Suprapubic skin (tissue), 4 donors: ENCODE measurements at regions not wholly inside any gene's neighbourhood (a gene's known extent, or its start where the extent isn't known, plus 50 kb on each side); places are given as distances from the start of the nearest gene placed in this dataset.

ENCODE experiments used
- DNase-seq, 2 donors: peaks; one replicate each; pipeline ENCODE4 v3.0.0-alpha.2; 2019; ENCODE audit warnings: low spot score in 2 of 2
- H3K27ac ChIP-seq: fragments of 200-600 bp; sonication (generic); one replicate; pipeline ENCODE4 v1.5.1; 2019
- H3K27me3 ChIP-seq: fragments of 200-600 bp; sonication (generic); one replicate; pipeline ENCODE4 v1.5.1; 2019
- H3K36me3 ChIP-seq: fragments of 200-600 bp; sonication (generic); one replicate; pipeline ENCODE4 v1.5.1; 2019
- H3K4me1 ChIP-seq: fragments of 200-600 bp; sonication (generic); one replicate; pipeline ENCODE4 v1.5.1; 2019
- H3K4me3 ChIP-seq: fragments of 200-600 bp; sonication (generic); one replicate; pipeline ENCODE4 v1.5.1; 2019; ENCODE audit warnings: mild to moderate bottlenecking
- H3K9me3 ChIP-seq: fragments of 200-600 bp; sonication (generic); one replicate; pipeline ENCODE4 v1.5.1; 2019
- CTCF ChIP-seq, 2 donors: fragments of 200-600 bp in 1 of 2; fragments of 450-650 bp in 1 of 2; sonication (generic) in 1 of 2; IDR thresholded peaks; one replicate each; pipeline ENCODE4 v1.5.1; 2016 to 2019; ENCODE audit warnings: antibody characterized with exemption in 2 of 2, mild to moderate bottlenecking in 1 of 2, moderate library complexity in 1 of 2
- EP300 ChIP-seq: sonication (generic); formaldehyde crosslinking; IDR thresholded peaks from one replicate; pipeline ENCODE4 v1.6.1; 2017; ENCODE audit warnings: antibody characterized with exemption
- POLR2A ChIP-seq, 2 donors: fragments of 450-650 bp; IDR thresholded peaks; one replicate each; pipeline ENCODE4 v1.6.1; 2017; ENCODE audit warnings: antibody characterized with exemption in 2 of 2, mild to moderate bottlenecking in 2 of 2, moderate library complexity in 2 of 2
- POLR2AphosphoS5 ChIP-seq, 3 donors: sonication (generic); formaldehyde crosslinking; IDR thresholded peaks; one replicate each; pipeline ENCODE4 v1.6.1; 2017; ENCODE audit warnings: antibody characterized with exemption in 3 of 3
- WGBS: methylation state at CpG from one replicate; pipeline ENCODE4 v1.1.5; 2018; 5-methylcytosine and 5-hydroxymethylcytosine counted together

GRCh38 chr2:220833446-220833845 is 738.7 kb downstream of the EPHA4 start:
- no peak for DNase-seq
- H3K4me1 ChIP-seq: no peaks in the 10 kb centered on the region
- H3K27ac ChIP-seq: no peak overlapping the region
- no peak overlapping the region for H3K4me3 ChIP-seq
- no peak for TF ChIP-seq EP300
- no peak for TF ChIP-seq POLR2A (IDR thresholded peaks at IDR 0.05)
- no peaks in the 10 kb centered on the region for H3K27me3 ChIP-seq
- WGBS: 24% methylated on average over 1 of the region's 1 CpG
- H3K36me3 ChIP-seq: no peaks in the 10 kb centered on the region
- no peaks in the 10 kb centered on the region for H3K9me3 ChIP-seq

DNA sequence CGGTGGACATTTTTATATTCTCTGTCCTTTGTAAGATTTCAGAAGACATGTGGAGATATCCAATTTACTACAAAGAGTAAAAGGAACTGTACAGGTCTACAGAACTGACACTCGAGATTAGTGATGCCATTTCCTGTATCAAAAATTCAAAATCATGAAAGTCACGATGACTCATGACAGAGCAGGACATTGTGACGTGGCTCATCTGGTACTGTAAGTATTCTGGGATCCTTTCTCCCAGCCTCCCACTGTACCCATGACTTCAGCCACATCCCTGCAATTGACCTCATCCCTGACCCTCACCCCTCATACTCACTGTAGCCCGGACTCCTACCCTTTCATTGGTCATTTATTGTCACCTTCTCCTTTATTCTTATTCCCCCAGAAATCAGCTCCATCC is 736.5 kb downstream of the EPHA4 start:
- Histone ChIP-seq H3K9me3 (no peaks in the 10 kb centered on the region), H3K27me3 (no peaks in the 10 kb centered on the region), H3K4me3 (no peak overlapping the region), H3K27ac (no peak overlapping the region), H3K36me3 (no peaks in the 10 kb centered on the region), H3K4me1 (no peaks in the 10 kb centered on the region)
- TF ChIP-seq CTCF (IDR thresholded peaks at IDR 0.05) (no peak), POLR2A (IDR thresholded peaks at IDR 0.05) (no peak), EP300 (no peak), POLR2AphosphoS5 (IDR thresholded peaks at IDR 0.05) (no peak)
- WGBS: 81% methylated on average over 5 of the region's 5 CpGs
- no peak for DNase-seq

DNA sequence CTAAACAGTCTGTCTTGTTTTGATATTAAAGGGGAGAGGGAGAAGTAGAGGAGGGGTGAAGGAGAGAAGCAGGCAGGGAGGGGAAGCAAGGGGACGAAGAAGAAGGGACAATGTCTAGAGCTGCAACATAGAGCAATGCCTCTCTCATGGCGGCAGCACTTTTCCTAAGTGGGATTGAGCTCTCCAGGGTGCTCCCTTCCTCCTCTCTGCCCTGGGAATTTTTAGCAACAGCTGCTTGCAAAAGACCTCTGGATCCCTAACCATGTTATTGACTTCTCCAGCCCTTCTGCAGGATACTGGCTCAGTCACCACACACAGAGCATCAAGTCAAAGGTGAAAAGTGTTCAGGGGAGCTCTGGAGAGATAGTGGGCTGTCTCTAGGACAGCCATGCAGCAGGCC is 734.9 kb downstream of the EPHA4 start:
- Histone ChIP-seq H3K27ac (no peak overlapping the region), H3K27me3 (no peaks in the 10 kb centered on the region), H3K4me3 (no peak overlapping the region), H3K9me3 (no peaks in the 10 kb centered on the region), H3K4me1 (no peaks in the 10 kb centered on the region), H3K36me3 (no peaks in the 10 kb centered on the region)
- TF ChIP-seq POLR2A (IDR thresholded peaks at IDR 0.05) (no peak), EP300 (no peak), CTCF (IDR thresholded peaks at IDR 0.05) (no peak), POLR2AphosphoS5 (IDR thresholded peaks at IDR 0.05) (no peak)
- 82% methylated on average over 2 of the region's 2 CpGs for WGBS
- no peak for DNase-seq

GRCh38 chr2:220842901-220843665 is 729.0 kb downstream of the EPHA4 start:
- Histone ChIP-seq H3K27me3 (no peaks in the 10 kb centered on the region), H3K4me1 (no peaks in the 10 kb centered on the region), H3K4me3 (no peak overlapping the region), H3K9me3 (no peaks in the 10 kb centered on the region), H3K27ac (no peak overlapping the region), H3K36me3 (no peaks in the 10 kb centered on the region)
- WGBS: 94% methylated on average over 4 of the region's 4 CpGs
- no peak for TF ChIP-seq EP300
- no peak for DNase-seq

- Histone ChIP-seq H3K4me3 (no peak overlapping the region), H3K27ac (no peak overlapping the region), H3K4me1 (no peaks in the 10 kb centered on the region), H3K27me3 (no peaks in the 10 kb centered on the region), H3K9me3 (no peaks in the 10 kb centered on the region), H3K36me3 (no peaks in the 10 kb centered on the region)
- no peak for DNase-seq
- 79% methylated on average over 1 of the region's 1 CpG for WGBS
- TF ChIP-seq POLR2AphosphoS5 (IDR thresholded peaks at IDR 0.05): no peak
- TF ChIP-seq POLR2A (IDR thresholded peaks at IDR 0.05): no peak
- no peak for TF ChIP-seq EP300
- no peak for TF ChIP-seq CTCF (IDR thresholded peaks at IDR 0.05)
These were observed 726.3 kb downstream of the EPHA4 start for GRCh38 chr2:220845766-220846273.

GRCh38 chr2:220847006-220847405 is 725.1 kb downstream of the EPHA4 start:
- H3K36me3 ChIP-seq: no peaks in the 10 kb centered on the region
- no peaks in the 10 kb centered on the region for H3K27me3 ChIP-seq
- no peaks in the 10 kb centered on the region for H3K4me1 ChIP-seq
- no peak overlapping the region for H3K4me3 ChIP-seq
- TF ChIP-seq POLR2A (IDR thresholded peaks at IDR 0.05): no peak
- no peak for TF ChIP-seq EP300
- no peak for TF ChIP-seq CTCF (IDR thresholded peaks at IDR 0.05)
- no peak for TF ChIP-seq POLR2AphosphoS5 (IDR thresholded peaks at IDR 0.05)
- no peak overlapping the region for H3K27ac ChIP-seq
- WGBS: 63% methylated on average over 3 of the region's 3 CpGs
- H3K9me3 ChIP-seq: no peaks in the 10 kb centered on the region
- DNase-seq: no peak
